RCC 7860 (cell line): ENCODE measurements at regions not wholly inside any gene's neighbourhood (a gene's known extent, or its start where the extent isn't known, plus 50 kb on each side); places are given as distances from the start of the nearest gene placed in this dataset.

Source experiments
- DNase-seq: peaks from one replicate; pipeline ENCODE4 v3.0.0-alpha.2; 2015; ENCODE audit warnings: low spot score
- FAIRE-seq: peaks from 2 replicates; lab custom pipeline; 2012; peaks lifted over from hg19 to GRCh38; lab: Jason Lieb, UNC

DNA sequence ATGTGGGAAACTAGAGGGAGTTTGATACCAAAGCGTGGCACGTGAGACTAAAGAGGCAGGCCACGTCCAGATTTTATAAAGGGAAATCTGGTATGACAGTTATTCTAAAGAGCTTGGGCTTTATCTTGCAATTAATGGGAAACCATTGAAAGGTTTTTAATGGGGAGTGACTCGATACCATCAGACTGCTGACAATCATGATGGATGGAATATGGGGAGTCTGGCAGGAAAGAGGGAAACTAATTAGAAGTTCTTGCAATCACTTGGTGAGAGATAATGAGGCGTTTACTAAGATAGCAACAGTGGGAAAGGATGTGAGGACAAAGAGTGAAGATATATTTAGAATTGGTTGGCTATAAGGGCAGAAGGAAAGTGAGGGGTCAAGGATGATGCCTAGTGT lies 94.0 kb downstream of the MBL2 start:
- no peak for FAIRE-seq

DNA sequence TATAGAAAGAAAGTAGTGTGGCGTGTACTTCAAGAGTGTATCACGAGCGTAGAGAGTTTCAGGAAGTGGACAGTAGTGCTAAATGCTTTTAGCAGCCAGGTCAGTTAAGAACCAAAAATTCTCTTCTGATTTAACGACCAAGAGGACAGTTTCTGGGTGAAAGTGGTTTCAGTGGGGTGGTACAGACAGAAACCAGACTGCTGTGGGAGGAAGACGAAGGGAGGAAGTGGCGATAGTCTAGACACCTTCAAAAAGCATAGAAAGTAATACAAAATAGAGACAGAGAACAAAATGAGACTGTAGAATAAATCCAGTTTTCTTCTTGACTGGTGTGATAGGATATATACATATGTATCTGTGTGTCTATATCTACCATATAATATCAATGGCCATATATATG lies 93.5 kb downstream of the MBL2 start:
- FAIRE-seq (no peak), DNase-seq (no peak)

More for the DNA sequence above, 94.0 kb downstream of the MBL2 start:
- DNase-seq: no peak

DNA sequence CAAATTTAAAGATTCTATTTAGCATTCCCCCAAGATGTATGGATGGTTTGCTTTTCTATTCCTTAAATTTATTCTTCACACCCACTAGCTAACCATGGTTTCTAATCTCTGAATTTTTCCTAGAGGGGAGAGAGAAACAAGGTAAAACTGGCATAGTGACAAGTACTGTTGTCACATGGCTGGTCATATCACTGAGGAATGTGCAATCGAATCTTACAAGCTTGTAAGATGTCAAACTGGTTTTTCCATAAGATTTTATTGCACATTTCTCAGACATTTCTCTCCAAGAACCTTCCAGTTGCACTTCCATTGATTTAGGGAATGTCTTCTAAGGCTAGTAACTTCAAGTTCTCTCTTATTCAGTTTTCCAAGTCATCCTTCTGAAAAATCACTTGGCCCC lies 89.8 kb downstream of the MBL2 start:
- FAIRE-seq: no peak
- no peak for DNase-seq

DNA sequence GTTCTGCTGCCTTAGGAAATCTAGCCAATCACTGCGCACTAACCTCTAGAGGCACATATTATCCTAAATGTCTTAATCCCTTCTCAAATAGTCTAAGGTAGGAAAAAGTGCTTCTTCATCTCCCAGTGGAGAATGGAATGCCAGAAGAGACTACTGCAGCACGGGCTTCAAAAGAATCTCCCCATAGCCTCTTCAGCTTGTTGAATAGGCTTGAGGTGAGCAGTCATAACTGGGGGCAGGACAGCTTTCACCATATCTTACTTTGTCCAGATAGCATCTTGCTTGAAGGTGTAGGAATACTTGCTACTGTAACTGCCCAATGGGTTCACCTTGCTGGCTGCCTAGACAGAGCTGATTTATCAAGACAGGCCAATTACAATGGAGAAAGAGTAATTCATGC lies 88.8 kb downstream of the MBL2 start:
- DNase-seq: no peak
- no peak for FAIRE-seq

DNA sequence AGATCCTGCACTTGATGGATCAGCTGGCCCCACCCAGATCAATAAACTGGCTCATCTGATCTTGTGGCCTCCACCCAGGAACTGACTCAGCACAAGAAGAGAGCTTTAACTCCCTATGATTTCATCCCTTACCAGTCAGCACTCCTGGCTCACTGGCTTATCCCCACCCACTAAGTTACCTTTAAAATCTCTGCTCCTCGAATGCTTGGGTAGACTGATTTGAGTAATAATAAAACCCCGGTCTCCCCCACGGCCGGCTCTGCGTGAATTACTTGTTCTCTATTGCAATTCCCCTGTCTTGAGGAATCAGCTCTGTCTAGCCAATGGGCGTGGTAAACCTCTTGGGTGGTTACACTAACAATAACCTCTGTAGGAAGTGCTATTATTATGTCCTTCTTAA lies 83.7 kb downstream of the MBL2 start:
- no peak for FAIRE-seq
- no peak for DNase-seq

DNA sequence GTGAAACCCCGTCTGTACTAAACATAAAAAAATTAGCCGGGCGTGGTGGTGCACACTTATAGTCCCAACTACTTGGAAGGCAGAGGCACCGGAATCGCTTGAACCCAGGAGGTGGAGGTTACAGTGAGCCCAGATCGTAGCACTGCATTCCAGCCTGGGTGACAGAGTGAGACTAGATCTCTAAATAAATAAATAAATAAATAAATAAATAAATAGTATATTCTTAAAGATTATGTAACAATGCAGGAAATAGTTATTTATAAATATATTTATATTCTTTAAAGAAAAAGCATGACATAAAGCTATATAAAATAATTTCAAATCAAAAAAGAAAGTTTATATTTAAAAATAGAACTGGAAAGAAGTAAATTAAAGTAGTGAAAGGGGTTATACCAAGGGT lies 76.4 kb downstream of the MBL2 start:
- DNase-seq: no peak
- FAIRE-seq: peak; percentile 29

GRCh38 chr10:52701647-52702046 lies 70.9 kb downstream of the MBL2 start:
- no peak for DNase-seq
- no peak for FAIRE-seq

- FAIRE-seq (no peak), DNase-seq (no peak)
These were observed 69.1 kb downstream of the MBL2 start for GRCh38 chr10:52703451-52703850.

DNA sequence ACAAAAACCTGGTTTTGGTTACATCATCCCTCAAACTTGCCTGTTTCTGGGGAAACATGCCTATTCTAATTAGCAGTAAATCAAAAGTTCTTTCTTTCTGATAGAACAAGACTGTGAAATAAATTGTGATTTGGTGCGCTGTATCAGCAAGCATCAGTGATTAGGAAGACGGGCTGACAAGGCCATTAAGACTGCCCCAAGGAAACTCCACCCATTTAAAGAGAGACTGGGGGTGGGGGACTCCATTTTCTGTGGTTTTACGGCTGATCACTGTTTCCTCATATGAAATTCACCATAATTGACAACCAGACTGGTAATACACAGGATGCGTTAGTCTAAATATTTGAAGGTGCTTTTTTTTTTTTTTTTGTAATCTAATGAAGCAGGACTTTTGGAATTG lies 68.7 kb downstream of the MBL2 start:
- FAIRE-seq (no peak), DNase-seq (no peak)

GRCh38 chr10:52706332-52707070 lies 66.1 kb downstream of the MBL2 start:
- FAIRE-seq (no peak), DNase-seq (peak; percentile 60)
